SK-MEL-5 (cell line): ENCODE measurements at regions not wholly inside any gene's neighbourhood (a gene's known extent, or its start where the extent isn't known, plus 50 kb on each side); places are given as distances from the start of the nearest gene placed in this dataset.

Experiments used
- DNase-seq: peaks from one replicate; pipeline ENCODE4 v3.0.0-alpha.2; 2016; ENCODE audit warnings: low read depth, low spot score
- in situ Hi-C: cut with HindIII; loops from 2 replicates; pipeline ENCODE4 v1.10.0; 2016; ENCODE audit warnings: low sequenced_read_pairs, high pct_unique_total_duplicates, low pct_unique_long_range_greater_than_20kb

- in situ Hi-C loops: no loop called here
- peak; percentile 6 for DNase-seq
Measured at GRCh38 chr9:73743826-73744225, 592.2 kb downstream of the ANXA1 start.

- no peak for DNase-seq
- in situ Hi-C loops: no loop called here
Measured at GRCh38 chr9:73745598-73745997, 593.9 kb downstream of the ANXA1 start.

- no peak for DNase-seq
- in situ Hi-C loops: no loop called here
Measured at GRCh38 chr9:73753171-73753570, 601.5 kb downstream of the ANXA1 start.

GRCh38 chr9:73761905-73762304, 610.2 kb downstream of the ANXA1 start:
- in situ Hi-C loops: no loop called here

GRCh38 chr9:73773896-73774295, 622.2 kb downstream of the ANXA1 start:
- DNase-seq: no peak
- in situ Hi-C loops: no loop called here

More at GRCh38 chr9:73761905-73762304, 610.2 kb downstream of the ANXA1 start:
- DNase-seq: no peak

GRCh38 chr9:73775757-73776156, 624.1 kb downstream of the ANXA1 start:
- in situ Hi-C loops: no loop called here
- DNase-seq: no peak

GRCh38 chr9:73780916-73781315, 629.3 kb downstream of the ANXA1 start:
- DNase-seq: peak; percentile 59

GRCh38 chr9:73782166-73782565, 630.5 kb downstream of the ANXA1 start:
- in situ Hi-C loops: no loop called here

More at GRCh38 chr9:73780916-73781315, 629.3 kb downstream of the ANXA1 start:
- in situ Hi-C loops: no loop called here

GRCh38 chr9:73799446-73799845, 647.8 kb downstream of the ANXA1 start:
- in situ Hi-C loops: no loop called here
- no peak for DNase-seq

More at GRCh38 chr9:73782166-73782565, 630.5 kb downstream of the ANXA1 start:
- peak; percentile 24 for DNase-seq

- DNase-seq: no peak
- in situ Hi-C loops: no loop called here
Measured at GRCh38 chr9:73805111-73805510, 653.4 kb downstream of the ANXA1 start.

- DNase-seq: no peak
- in situ Hi-C loops: no loop called here
Measured at GRCh38 chr9:73805853-73806458, 654.3 kb downstream of the ANXA1 start.

GRCh38 chr9:73806876-73807275, 655.2 kb downstream of the ANXA1 start:
- in situ Hi-C loops: no loop called here
- DNase-seq: no peak

GRCh38 chr9:73807952-73808351, 656.3 kb downstream of the ANXA1 start:
- no peak for DNase-seq
- in situ Hi-C loops: no loop called here

GRCh38 chr9:73810585-73811215, 659.0 kb downstream of the ANXA1 start:
- peak; percentile 21 for DNase-seq
- in situ Hi-C loops: no loop called here

- in situ Hi-C loops: no loop called here
- no peak for DNase-seq
Measured at GRCh38 chr9:73813546-73813945, 661.9 kb downstream of the ANXA1 start.

- in situ Hi-C loops: no loop called here
- DNase-seq: no peak
Measured at GRCh38 chr9:73816905-73817304, 665.2 kb downstream of the ANXA1 start.

- DNase-seq: no peak
- in situ Hi-C loops: no loop called here
Measured at GRCh38 chr9:73824671-73825070, 672.5 kb upstream of the RORB start.

- DNase-seq: no peak
- in situ Hi-C loops: no loop called here
Measured at GRCh38 chr9:73838871-73839270, 658.3 kb upstream of the RORB start.

GRCh38 chr9:73839471-73839870, 657.7 kb upstream of the RORB start:
- DNase-seq: no peak
- in situ Hi-C loops: no loop called here
